ENCODE measurements at regions not wholly inside any gene's neighbourhood (a gene's known extent, or its start where the extent isn't known, plus 50 kb on each side); places are given as distances from the start of the nearest gene placed in this dataset.

GRCh38 chr17:14803826-14804225 lies 461.3 kb downstream of the PMP22 start:
- no peak for DNase-seq

DNA sequence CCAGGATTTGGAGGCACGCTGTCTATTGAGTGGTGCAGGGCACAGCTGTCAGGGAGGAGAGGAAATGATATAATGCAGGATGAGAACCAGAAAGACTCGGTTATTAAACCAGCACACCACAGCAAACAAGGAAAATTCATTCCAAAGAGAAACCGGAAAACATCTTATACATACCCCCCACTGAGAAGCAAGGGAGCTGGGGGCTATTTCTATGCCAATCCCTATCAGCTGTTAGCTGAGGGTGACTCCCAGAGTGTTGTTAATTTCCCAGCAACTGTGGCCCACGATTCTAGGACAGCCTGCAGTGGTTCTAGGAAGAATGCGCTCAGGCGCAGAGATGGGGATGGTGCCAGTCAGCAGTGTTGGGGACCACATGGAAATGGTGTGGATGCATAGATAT lies 467.3 kb downstream of the PMP22 start:
- no peak for DNase-seq

DNA sequence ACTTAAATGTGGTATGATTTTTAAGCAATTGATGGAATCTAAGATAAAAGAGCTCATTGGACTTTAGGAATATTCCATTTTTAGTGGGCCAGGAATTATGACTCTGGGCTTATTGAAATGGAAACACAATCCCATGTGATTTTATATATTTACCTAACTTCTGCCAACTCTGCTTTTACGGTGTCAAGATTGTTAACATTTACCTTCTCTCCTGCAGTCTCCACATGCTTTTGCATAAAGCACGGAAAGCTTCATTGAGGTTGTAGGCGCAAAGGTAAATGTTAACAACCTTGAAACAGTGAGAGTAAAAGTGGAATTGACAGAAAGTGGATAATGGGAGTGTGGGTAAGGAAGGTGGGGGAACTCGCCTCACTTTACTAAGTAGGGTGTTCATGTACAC lies 468.1 kb downstream of the PMP22 start:
- DNase-seq: no peak

DNA sequence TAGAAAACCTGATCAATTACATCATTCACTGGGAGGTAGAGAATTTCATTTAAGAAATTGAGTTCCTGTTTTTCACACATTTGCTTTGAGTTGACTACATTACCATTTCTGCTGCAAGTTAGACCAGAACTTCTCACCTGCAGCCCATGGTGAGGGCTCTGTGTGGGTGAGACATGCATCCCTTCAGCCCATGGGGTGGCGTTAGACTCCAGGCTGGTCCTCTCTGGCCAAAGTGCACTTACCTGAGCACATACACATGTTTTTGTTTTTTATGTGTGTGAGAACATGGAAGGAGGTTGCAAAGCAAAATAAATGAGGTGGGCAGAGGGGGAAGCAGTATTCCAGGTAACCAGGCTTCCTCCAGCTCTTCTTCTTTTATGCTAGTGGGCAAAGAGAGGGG lies 470.2 kb downstream of the PMP22 start:
- DNase-seq: no peak

DNA sequence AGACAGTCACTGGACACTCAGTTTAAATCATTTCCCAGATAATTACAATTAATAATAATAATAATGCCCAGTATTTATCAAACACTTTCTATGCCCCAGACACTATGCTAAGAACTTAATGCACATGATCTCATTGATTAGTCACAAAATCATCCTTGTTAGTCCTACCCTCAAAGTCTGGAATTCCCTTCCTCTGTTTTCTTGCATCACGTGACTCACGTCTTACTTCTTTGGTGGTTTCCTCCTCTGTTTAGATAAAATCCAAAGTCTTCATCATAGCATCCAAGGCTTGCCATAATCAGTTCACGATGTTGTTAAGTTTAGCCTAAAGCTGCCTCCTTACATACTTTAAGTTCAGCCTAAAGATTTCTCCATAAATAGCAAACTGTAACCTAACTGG lies 471.9 kb downstream of the PMP22 start:
- no peak for DNase-seq

DNA sequence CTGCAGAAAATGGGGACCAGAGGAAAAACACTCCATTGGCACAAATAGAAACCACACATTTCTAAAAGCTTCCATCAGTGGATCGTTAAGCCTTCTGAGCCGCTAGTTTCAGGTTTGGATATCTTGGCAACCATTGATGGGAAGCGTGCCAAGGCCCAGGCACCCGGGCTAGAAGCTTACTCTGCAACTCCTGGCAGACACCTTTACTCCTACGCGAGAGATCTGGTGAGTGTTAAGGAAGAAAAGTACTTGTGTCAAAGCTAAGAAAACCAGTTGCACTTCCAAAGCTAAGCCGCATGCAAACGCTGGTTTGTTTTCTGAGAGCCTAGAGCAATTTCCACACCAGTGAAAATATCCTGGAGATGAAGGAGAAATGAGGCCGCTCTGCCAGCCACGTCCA lies 472.4 kb downstream of the PMP22 start:
- no peak for DNase-seq

DNA sequence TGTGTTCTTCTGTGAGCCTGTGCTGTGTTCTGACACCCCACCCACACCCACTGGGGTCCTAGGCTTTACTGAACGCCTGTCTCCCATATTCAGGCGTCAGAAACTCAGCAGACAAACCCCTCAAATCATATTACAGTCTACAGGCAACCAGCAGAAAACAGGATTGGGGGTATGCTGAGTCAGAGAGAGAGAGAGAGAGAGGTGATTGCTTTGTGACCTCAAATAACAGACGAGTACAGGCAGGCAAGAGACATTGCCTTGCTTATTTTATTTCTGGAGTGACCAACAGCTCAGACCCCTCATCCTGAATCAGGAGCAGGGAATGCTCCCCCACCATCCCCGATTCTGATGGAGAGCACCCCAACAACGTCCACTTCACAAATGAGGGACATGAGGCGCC lies 473.9 kb downstream of the PMP22 start:
- no peak for DNase-seq

DNA sequence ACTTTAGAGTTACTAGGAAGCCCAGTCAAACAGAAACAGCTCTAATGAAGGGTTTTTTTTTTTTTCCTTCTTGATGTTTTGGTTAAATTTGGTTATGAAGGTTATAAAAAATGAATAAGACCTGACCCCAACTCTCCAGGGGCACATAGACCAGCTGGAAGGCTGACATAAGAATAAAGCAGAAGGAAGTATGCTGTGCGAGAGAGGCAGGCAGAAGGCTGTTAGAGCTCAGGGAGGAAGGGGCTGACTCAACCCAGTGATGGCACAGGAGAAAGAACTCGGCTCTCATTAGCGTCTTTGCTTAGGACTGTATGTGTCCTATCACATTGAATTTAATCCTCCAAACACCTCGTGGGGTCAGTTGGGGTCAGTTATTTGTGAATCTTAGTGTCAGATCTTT lies 474.6 kb downstream of the PMP22 start:
- peak; percentile 5 for DNase-seq

- no peak for DNase-seq
Observed at GRCh38 chr17:14784997-14785696, 480.0 kb downstream of the PMP22 start.

- no peak for DNase-seq
Observed at GRCh38 chr17:14781123-14781522, 480.2 kb downstream of the HS3ST3B1 start.

DNA sequence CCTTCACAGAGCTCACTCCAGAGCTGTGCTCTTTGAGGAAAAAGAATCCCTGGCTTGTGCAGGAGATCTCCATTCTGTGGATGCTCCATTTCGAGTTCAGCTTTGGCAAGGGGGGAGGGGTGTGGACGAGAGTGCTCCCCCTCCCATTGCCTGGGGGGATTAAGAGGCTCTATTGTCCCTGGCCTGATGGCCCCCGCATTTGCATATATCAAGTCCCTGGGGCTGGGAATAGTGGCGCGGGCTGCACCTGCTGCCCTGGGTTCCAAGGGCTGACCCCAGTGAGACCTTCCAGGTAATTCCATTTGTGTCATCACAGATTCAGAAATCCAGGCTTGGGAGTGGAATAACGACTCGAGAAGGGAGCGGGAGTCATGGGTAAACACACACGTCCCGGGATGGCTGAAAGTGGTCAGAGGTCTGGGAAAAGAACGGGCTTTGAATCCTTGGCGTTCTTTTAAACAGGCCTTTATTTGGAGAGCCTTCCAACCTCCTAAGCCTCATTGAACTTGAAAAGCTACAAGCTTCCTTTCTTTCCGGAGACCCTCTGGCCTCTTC lies 479.3 kb downstream of the HS3ST3B1 start:
- DNase-seq: no peak

DNA sequence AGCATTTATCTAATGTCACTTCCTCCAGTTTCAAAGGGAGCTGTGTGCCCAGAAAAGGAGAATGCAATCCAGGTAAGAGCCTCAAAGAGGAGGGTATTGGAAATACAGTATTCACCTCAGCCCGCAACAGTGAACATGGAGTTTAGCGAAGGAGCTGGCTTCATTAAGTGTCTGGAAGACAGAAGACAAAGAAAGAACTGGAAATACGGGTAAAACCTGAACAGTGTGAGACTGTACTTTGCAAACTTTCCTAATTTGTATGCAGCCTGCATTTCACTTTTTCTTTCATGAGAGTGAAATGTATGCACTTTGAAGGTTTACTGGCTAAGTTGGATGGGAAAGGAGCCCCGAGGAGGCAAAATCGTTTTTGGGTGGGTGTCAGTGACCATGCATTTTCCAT lies 478.4 kb downstream of the HS3ST3B1 start:
- DNase-seq: no peak

- no peak for DNase-seq
Observed at GRCh38 chr17:14777291-14777690, 476.4 kb downstream of the HS3ST3B1 start.

DNA sequence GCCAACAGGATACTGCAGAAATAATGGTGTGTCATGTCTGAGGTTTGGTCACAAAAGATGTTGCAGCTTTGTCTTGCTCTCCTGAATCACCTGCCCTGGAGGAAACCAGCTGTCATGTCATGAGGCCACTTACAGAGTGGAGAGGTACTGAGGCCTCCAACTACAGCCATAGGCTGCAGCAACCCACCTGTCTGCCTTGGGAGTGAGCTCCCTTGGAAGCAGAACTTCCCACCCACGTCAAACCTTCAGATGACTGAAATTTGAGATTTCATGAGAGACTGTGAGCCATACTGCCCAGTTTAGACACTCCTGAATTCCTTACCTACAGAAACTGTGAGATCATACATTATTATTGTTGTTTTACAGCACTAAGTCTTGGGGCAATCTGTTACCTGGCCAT lies 475.9 kb downstream of the HS3ST3B1 start:
- DNase-seq: no peak

DNA sequence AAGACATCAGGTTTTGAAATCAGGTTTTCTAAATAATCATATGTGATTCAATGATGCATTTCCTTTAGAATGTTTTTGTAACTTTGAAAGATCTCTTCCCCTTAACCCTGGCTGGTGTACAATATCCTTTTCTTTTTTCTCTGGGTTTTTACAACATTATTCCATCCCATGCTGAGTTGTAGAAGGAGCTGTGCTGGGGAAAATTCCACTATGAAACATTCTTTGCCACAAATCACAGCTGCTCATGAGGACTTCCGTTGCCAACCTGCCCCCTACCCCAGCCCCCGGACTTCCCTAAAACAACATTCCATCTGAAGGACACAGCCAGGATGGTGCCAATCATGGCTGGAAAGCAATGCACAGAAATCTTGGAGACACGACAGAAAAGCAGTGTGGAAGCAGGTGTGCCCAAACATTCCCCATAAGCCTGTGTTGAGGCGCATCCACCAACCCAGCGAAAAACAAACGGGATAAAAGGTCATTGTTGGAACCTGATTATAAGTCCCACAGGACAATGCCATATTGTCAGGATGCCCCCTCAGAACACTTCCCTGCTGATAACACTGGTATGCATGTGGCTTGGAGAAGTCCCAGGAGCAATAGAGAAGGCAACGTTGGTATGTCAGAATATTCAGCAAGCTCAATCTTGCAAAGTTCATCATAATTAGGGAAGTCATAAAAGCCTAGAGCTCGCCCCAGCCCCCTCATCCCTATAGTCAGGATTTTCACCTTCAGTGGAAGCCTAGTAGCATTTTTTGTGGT lies 475.0 kb downstream of the HS3ST3B1 start:
- DNase-seq: no peak

GRCh38 chr17:14774774-14775173 lies 473.9 kb downstream of the HS3ST3B1 start:
- no peak for DNase-seq

- DNase-seq: no peak
Observed at GRCh38 chr17:14772776-14773175, 471.9 kb downstream of the HS3ST3B1 start.

DNA sequence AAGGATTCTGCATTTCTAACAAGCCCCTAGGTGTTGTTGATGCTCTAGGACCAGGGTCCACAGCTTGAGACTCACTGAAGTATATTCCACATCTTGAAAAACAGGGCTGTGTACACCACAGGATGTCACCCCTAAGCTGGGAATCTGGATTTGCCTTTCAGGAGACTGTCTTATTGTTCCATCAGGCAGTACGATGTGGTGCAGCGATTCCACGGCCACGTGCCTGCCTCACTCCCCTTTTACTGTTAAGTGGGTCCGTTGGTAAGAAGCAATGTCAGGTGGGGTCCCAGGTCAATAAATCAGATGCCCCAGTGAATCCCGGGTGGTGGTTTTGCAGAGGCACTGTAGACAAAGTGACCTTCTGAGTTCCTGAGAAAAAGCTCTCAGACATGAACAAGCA lies 470.7 kb downstream of the HS3ST3B1 start:
- DNase-seq: no peak

GRCh38 chr17:14768923-14769322 lies 468.0 kb downstream of the HS3ST3B1 start:
- DNase-seq: no peak

- no peak for DNase-seq
Observed at GRCh38 chr17:14762736-14763479, 462.0 kb downstream of the HS3ST3B1 start.

GRCh38 chr17:14760719-14761411 lies 460.0 kb downstream of the HS3ST3B1 start:
- DNase-seq: no peak

DNA sequence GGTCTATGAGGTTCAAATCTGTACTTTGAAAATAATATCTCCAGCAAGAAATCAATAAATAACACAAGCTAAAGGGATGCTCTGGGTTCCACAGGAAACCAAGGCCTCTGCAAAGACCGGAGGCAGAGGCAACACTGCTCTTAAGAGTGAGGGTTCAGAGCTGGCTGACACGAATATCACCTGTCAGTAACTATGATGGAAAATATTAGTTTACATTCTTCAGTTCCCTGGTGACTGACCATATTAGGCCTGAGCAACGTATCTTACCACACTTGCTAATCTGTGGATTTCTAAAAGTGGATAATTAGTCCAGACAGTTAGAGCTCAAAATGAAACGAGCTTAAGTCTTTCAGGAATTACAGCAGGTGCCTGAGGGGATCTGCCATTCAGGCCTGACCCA lies 459.3 kb downstream of the HS3ST3B1 start:
- DNase-seq: no peak

GRCh38 chr17:14759325-14759724 lies 458.4 kb downstream of the HS3ST3B1 start:
- no peak for DNase-seq
